ENCODE measurements at regions not wholly inside any gene's neighbourhood (a gene's known extent, or its start where the extent isn't known, plus 50 kb on each side); places are given as distances from the start of the nearest gene placed in this dataset.

- no peak for TF ChIP-seq CTCF (IDR thresholded peaks at IDR 0.05)
- no peak for TF ChIP-seq POLR2A (IDR thresholded peaks at IDR 0.05)
Measured at GRCh38 chr18:21163647-21164547, 52.3 kb upstream of the ROCK1 start.

All from lower leg skin (tissue), 3 donors.